Mesenteric fat pad (tissue), 1 donor: ENCODE measurements at regions not wholly inside any gene's neighbourhood (a gene's known extent, or its start where the extent isn't known, plus 50 kb on each side); places are given as distances from the start of the nearest gene placed in this dataset.

ENCODE experiments used
- DNase-seq: peaks from one replicate; pipeline ENCODE4 v3.0.0-alpha.2; 2020; ENCODE audit warnings: low spot score
- donor health status: DM: yes; HTN: yes; CAD: no.

DNA sequence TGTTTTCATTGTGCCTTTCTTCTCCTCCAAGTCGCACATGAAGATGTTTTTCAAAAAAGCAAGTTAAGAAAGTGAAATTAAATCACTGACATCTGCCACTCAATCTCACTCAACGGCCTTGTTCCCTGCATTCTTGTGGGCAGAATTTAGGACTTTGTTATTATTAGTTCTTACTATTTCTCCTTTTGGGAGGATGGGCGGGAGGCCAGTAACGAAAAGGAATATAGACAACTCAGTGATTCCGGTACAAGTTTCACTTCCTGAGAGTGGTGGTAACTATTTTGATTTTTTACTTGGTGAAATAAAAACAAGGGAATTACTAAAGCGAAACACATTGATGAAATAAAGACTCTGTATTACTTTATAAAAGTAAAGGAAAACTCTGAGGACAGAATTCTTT lies 231.9 kb upstream of the HABP2 start:
- no peak for DNase-seq

DNA sequence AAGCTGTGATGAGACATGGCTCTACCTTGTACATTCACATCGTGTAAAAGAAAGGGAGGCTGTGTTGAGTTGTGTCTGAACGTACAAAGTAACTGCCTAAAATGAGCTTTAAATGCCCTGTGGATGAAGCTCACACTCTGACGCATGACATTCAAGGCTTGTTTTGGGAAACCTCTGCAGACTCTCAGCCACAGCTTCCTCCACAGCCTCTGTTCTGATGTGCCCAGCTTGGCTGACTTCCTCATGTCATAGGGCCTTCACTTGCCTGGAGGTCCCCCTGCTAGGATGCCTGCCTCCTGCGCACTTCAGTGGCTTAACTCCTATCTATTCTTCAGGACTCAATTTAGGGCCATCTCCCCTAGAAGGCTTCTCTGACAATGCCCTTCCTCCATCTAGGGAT lies 230.0 kb upstream of the HABP2 start:
- DNase-seq, result no peak

GRCh38 chr10:113323985-113324384 lies 228.9 kb upstream of the HABP2 start:
- DNase-seq, result no peak

GRCh38 chr10:113326160-113327111 lies 226.4 kb upstream of the HABP2 start:
- no peak for DNase-seq

DNA sequence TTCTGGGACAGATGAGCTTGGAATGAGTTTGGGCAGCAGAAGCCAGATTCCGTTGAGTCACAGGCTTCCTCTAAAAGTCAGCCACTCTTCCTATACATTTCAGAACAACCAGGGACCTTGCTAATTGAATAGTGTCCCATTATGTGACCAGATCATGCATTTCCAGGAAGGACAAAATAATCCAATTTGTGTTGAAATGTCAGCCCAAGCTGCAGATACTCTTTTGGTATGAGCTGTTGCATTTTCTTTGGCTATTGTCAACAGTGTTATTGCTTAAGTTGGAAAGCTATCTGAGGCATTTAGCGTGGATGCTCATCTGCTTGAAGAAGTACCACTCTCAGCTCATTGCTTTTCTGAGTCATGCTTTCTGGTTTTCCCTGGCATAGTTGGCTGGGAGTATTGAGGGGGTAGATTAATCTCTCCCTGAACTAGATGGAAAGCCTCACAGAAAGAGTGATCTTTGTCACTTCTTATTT lies 223.7 kb upstream of the HABP2 start:
- DNase-seq, result no peak

DNA sequence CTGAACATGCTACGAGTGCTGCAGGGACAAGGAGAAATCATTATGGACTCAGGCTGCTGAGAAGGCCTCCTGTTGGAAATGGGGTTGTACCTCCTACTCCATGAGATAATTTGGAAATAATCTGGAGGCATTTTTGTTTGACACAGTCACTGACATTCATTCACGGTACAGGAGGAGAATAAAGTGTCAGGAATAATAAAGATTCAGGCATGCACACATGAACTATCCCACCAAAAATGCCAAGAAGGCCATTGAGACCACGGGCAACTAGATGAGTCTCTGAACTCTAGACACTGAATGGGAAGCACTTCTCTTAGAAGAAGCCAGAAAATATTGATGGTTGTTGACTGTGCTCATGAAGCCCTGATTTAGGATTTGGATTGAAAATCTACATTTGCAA lies 220.9 kb upstream of the HABP2 start:
- DNase-seq, result no peak

DNA sequence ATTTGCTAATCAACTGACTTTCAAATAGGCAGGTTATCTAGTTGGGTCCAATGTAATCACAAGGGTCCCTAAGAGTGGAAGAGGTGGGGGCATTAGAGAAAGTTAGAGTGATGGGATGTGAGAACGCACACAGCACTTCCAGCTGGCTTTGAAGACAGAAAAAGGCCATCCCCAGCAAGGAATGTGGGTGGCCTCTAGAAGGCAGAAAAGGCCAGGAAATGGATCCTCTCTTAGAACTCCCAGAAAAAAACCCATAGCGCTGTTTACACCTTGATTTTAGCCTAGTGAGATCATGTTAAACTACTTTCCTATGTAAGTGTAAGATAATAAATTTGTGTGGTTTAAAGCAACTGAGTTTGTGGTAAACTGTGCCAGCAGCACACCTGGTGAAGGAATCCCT lies 219.5 kb upstream of the HABP2 start:
- DNase-seq, result no peak

- no peak for DNase-seq
These were observed 217.3 kb upstream of the HABP2 start for GRCh38 chr10:113335592-113335991.

GRCh38 chr10:113336549-113337130 lies 216.2 kb upstream of the HABP2 start:
- no peak for DNase-seq

DNA sequence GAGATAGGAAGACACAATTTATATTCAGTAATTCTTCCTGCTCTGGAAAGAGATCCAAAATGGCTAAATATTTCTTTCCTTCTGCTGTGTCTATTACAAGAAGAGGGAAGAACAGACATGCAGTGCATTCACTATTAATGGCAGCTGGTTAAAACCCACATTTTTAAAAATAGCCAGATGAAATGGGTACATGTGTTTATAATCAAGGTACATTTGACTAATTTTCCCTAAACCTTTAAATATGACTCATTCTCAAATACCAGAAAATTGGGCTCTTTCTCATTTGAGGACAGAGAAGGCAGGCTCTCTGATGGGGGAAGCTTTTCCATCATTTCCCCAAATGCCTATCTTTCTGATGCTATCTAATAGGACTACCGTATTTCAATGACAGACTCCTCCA lies 215.7 kb upstream of the HABP2 start:
- no peak for DNase-seq

GRCh38 chr10:113339121-113339520 lies 213.7 kb upstream of the HABP2 start:
- no peak for DNase-seq

- DNase-seq, result no peak
These were observed 212.6 kb upstream of the HABP2 start for GRCh38 chr10:113340282-113340681.

DNA sequence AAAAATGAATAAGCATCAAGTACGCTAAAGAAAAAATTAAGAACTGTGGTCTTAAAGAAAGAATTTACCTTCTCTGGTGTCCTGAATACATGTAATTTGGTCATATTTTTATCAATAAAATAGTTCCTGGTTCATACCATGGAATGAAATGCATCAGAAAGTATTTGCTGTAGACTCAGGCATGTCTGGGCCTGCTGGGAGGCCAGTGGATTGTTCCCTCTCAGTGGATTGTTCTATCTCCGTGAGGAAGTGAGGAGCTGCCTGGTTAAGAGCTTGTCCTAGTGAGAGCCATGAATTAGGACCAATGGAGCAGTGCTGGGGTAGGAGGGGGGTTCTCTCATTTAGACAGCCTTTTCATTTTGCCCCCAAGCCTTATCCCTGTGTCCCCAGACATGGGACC lies 211.7 kb upstream of the HABP2 start:
- no peak for DNase-seq

DNA sequence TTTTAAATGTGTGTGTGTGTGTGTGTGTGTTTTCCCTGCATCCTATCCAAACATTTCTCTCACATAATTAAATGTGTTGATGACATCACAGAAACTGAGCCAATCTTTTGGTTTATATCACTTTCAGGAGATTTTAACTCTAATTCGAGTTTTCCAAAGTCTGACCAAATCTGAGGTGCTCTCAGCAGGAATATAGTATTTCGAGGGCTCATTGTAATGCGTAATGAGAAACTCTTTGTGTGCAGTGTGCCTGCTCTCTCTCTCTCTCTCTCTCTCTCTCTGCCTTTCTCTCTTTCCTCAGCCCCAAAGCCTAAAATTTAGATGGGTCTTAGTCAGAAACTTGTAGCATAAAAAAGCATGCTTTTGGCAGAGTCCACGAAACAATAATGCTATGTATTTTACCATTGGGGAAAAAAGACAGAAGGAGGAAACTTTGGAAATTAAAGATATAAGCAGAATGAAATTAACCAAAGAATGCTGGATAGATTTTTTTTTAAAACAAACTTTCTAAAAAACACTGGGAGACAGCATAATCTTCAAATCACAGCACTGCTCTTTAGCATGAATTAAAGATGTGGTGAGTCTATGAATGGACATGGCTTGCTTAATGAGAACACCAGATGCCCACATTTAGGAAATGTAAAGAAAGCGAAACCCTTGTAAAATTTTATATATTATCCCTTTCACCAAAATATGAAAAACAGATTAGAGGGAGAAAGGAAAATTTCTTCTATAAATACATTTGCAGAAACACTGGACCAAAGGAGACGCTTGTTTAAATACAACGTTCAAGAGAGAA lies 206.8 kb upstream of the HABP2 start:
- no peak for DNase-seq

- no peak for DNase-seq
These were observed 205.3 kb upstream of the HABP2 start for GRCh38 chr10:113347508-113347907.

GRCh38 chr10:113348694-113349093 lies 204.2 kb upstream of the HABP2 start:
- DNase-seq, result no peak

DNA sequence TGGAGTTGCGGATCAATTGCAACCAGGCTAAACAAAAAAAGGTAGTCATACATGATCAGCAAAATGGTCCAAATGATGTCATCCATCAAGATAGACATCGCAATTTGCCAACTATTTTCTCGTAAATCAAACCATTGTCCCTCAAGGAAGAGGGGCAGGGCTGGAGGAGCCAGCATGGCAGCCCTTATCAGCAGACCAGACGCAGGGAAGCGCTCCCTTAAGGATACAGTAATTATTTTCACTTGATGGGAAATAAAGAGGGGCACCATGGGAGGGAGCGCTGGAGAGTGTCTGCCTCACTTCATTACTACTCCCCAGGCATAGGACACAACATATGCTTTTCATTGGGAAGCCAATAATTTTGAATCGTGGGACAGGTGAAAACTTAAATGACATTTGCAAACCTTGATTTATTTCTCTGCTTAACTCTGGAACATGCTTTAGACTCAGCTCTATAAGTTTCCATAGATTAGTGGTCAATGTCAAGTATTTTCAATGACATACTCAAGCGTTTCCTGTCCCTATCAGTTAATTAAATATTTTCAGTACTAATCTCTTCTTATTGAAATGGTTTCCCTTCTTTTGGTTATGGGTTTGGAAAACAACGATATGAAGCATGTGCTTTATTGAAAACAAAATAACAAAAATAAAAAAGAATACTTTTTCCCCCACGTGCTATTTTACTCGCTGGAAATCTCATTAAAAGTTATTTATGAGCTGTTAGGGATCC lies 202.4 kb upstream of the HABP2 start:
- no peak for DNase-seq

- DNase-seq, result no peak
These were observed 198.1 kb upstream of the HABP2 start for GRCh38 chr10:113354711-113355110.

GRCh38 chr10:113356794-113357680 lies 195.8 kb upstream of the HABP2 start:
- DNase-seq, result no peak

DNA sequence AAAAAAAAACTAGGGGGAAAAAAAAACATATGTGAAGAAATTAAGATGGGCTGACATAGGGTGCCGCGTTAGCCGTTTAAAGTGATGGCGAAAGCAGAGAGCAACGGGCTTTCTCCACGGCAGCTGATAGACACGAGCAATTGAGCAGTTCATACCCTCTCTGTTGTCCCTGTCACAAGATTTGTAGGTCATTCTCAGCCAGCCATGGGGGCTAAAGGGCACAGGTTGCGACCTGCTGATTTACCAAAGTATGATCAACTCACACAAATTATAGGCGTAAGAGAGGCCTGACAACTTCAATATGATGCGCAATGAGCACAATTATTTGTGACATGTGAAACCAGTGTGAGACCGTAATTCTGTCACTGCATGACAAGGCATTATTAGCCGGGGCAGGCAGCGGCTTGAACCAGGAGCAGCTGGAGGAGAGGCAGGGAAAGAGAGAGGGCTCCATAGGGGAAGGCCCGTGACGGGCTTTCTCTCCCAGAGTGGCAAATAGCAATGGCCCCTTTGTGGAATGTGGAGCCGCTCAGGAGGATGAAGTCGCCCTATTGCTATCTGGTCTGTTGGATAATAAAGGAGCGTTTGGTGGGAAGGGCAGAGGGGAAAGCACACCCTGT lies 195.1 kb upstream of the HABP2 start:
- no peak for DNase-seq
